ENCODE measurements at regions not wholly inside any gene's neighbourhood (a gene's known extent, or its start where the extent isn't known, plus 50 kb on each side); places are given as distances from the start of the nearest gene placed in this dataset.

DNA sequence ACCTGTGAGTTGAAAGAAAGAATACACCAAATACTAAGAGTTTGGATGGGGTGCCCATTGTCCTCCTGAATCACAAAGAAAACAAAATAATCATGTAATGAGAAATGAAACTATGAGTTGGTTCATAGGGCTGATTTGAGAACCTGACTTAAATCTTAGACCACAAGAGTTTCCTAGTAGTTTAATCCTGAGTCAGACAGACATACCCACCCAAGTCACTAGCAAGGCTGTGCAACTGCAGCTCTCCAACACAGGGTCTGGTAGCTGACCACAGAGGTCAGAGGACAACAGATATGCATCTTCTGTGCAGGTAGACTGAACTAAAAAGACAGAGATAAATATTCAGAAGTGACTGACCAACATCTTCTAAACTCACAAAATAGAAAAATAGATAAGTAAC is 296.3 kb upstream of the TMCO5A start:
- intact Hi-C loops (cut with micrococcal nuclease) = no loop called here
- ATAC-seq = no peak
- no peak for DNase-seq

DNA sequence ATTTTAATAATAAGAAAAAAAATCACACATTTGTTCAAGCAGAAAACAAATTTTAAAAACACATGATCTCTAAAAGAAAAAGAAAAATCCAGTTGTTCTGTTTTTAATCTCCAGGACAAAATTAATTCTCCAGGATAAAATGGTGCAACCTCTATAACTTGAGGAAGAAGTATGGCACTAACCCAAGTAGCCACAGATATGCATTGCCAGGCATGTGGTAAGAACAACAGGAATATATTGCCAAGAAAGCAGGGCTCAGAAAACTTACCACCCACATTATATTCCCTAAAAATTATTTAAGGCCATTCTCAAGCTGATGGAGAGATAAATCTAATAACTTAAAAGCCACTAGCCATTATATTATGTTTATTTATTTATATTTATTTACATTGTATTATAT is 295.7 kb upstream of the TMCO5A start:
- intact Hi-C loops (cut with micrococcal nuclease) = no loop called here
- DNase-seq = no peak
- ATAC-seq = no peak

DNA sequence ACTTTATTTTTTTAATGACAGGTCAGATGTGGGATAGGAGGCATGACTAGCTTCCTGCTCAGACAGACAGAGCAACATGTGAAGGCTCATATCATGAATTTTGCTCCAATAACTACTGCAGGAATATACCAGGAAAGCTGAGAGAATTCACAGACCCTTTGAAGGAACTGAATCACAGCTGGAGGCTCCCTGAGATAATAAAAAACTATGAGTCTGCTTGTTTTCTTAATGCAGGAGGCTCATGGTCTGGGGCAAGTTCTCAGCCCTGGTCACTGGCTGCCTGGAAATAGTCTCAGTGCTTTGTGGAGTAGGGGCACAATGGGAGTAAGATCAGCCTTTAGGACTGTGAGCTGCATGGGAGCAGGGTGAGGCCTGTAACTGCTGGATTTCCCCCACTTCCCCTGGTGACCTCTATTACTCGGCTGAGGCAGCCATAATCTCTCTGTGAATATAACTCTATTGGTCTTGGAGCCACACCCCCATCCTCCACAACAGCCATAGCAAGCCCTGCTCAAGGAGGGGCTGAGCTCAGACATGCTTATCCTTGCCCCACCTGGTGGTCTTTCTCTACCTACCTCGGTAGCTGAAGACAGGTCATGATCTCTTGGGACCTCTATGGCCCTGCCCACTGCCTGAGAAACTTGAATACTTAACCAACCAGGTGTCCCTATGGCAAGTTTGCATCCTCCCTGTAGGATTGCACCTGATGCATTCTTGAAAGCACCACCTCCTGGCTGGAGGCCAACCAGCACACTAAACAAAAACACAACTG is 281.6 kb upstream of the TMCO5A start:
- DNase-seq (no peak), ATAC-seq (no peak)
- intact Hi-C loops (cut with micrococcal nuclease) = no loop called here

GRCh38 chr15:37678124-37678523 is 256.3 kb upstream of the TMCO5A start:
- intact Hi-C loops (cut with micrococcal nuclease) = no loop called here
- no peak for ATAC-seq
- DNase-seq = no peak

DNA sequence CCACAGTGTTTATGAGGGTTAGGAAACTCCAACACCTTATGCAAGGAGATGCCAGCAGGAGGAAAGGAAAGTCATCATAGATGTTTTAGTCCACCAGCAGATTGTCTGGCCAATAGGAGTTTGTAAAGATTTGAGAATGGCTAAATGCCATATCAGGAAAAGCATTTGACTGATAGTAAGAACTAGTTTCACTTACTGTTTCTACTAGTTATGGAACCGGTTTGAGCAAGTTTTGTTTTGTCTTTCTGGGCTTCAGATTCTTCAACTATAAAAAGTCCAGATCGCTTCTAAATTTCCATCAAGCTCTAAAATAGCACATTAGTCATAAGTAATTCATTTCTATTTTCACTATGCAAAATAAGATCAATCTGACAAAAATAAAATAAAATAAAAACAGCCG is 254.8 kb upstream of the TMCO5A start:
- DNase-seq (no peak), ATAC-seq (no peak)
- intact Hi-C loops (cut with micrococcal nuclease) = no loop called here

DNA sequence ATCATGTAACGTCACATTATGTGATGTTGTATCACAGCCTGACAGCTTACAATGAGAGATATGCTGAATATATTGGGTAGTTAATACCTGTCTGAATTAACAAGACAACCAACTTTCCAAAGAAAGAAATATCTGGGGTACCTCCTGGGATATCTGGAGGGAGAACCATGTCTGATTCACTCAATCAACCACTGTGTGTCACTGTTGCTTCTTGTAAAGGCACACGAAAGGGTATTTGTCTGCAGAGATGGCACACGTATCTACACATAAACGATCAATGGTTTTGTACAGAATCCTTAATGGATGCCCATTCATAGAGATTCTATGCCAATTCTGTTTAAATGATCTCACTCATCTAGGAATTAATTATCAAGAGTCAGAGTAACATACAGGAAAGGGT is 252.1 kb upstream of the TMCO5A start:
- no peak for ATAC-seq
- intact Hi-C loops (cut with micrococcal nuclease) = no loop called here

GRCh38 chr15:37691911-37692310 is 242.5 kb upstream of the TMCO5A start:
- ATAC-seq (no peak), DNase-seq (no peak)
- intact Hi-C loops (cut with micrococcal nuclease) = no loop called here

More for the DNA sequence above, 252.1 kb upstream of the TMCO5A start:
- DNase-seq = no peak

- intact Hi-C loops (cut with micrococcal nuclease) = no loop called here
- no peak for ATAC-seq
Observed at GRCh38 chr15:37693926-37694325, 240.5 kb upstream of the TMCO5A start.

GRCh38 chr15:37695719-37696118 is 238.7 kb upstream of the TMCO5A start:
- ATAC-seq = no peak
- intact Hi-C loops (cut with micrococcal nuclease) = no loop called here
- no peak for DNase-seq

More at GRCh38 chr15:37693926-37694325, 240.5 kb upstream of the TMCO5A start:
- no peak for DNase-seq

- DNase-seq (no peak), ATAC-seq (no peak)
- intact Hi-C loops (cut with micrococcal nuclease) = no loop called here
Observed at GRCh38 chr15:37698679-37699078, 235.8 kb upstream of the TMCO5A start.

- intact Hi-C loops (cut with micrococcal nuclease) = no loop called here
- ATAC-seq = no peak
- no peak for DNase-seq
Observed at GRCh38 chr15:37701230-37701629, 233.2 kb upstream of the TMCO5A start.

- ATAC-seq (no peak), DNase-seq (no peak)
- intact Hi-C loops (cut with micrococcal nuclease) = no loop called here
Observed at GRCh38 chr15:37709669-37710068, 224.8 kb upstream of the TMCO5A start.

DNA sequence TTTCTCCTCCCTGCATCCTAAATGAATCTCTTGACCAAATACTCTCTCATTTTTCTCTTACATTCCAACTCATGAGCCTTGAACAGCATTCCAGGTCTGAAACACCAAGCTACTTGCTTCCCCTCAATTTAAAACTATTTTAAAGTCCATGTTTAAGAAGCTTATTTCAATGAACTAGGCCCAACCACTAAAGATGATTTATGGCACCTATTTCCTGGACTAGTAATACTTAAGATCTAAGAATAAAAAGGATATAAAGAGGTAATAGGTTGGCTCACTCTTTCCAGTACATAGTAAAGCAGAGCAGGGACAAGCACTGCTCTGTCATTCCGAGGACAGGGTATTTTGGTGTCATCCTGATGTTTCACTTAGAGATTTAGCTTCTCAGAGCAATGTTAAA is 219.3 kb upstream of the TMCO5A start:
- ATAC-seq = no peak
- intact Hi-C loops (cut with micrococcal nuclease) = no loop called here
- DNase-seq = no peak

DNA sequence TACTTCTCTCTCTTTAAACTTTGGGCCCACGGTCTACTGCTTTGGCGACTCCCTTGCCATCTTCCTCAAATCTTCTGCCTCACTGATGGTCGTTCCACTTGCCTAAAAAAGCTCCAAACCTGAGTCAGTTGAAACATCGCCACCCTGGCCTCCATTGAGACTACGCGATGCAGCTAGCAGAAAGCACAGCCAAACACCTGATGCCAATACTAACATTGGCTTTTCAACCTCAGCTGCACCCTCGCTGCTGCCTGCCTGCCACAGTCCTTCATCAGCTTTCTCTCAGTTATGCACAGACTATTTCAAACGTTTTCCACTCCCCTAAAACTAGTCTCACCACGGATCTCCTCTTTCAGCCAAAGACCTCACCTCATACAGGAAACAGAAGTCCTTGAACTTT is 214.2 kb upstream of the TMCO5A start:
- no peak for DNase-seq
- intact Hi-C loops (cut with micrococcal nuclease) = no loop called here
- no peak for ATAC-seq

DNA sequence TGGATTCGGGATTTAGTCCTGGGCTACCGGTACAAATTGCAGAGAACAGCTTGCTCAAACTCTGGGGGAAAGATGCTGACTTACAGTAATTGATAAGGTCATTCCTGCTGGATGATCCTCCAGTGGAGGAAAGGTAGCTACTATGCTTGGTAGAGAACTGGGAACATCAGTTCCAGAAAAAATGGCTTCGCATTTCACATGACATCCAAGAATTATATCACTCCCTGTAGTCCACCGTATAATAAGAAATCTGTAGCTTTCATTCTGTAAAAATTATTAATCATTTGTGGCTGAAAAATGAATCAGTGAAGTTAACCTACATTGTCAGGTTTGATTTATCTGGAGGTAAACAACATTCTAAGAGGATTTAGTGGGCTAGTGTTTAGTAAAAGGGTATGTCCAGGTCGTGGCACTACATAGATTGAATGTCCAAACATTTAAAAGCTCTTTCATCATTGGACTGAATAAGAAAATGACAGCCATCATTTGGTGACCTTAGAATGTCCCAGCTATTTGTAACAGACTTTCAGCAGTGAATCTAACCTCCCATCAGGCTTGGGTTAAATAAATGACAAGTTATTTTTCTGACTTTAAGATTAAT is 203.2 kb upstream of the TMCO5A start:
- no peak for ATAC-seq
- intact Hi-C loops (cut with micrococcal nuclease) = no loop called here
- no peak for DNase-seq

- intact Hi-C loops (cut with micrococcal nuclease) = no loop called here
- no peak for DNase-seq
- ATAC-seq = no peak
Observed at GRCh38 chr15:37733628-37734027, 200.8 kb upstream of the TMCO5A start.

- intact Hi-C loops (cut with micrococcal nuclease) = no loop called here
Observed at GRCh38 chr15:37740623-37741141, 193.8 kb upstream of the TMCO5A start.

DNA sequence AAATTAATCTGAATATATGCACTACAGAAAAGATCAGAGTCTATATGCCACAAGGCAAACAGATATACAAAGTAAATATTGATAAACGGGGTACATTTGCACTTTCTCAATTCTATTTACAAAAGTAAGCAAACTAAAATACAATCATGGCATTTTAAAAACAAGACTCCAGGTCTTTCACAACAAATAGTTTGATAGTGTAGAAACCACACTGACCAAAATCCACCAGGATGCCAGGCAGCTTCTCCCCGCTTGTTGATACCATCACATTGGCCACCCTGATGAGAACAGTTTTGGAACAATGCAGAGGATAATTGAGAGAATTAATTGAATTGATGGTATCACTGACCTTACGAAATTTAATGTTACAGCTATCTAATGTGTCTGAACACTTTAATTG is 190.6 kb upstream of the TMCO5A start:
- intact Hi-C loops (cut with micrococcal nuclease) = no loop called here
- ATAC-seq (no peak), DNase-seq (no peak)

More at GRCh38 chr15:37740623-37741141, 193.8 kb upstream of the TMCO5A start:
- ATAC-seq (no peak), DNase-seq (no peak)

DNA sequence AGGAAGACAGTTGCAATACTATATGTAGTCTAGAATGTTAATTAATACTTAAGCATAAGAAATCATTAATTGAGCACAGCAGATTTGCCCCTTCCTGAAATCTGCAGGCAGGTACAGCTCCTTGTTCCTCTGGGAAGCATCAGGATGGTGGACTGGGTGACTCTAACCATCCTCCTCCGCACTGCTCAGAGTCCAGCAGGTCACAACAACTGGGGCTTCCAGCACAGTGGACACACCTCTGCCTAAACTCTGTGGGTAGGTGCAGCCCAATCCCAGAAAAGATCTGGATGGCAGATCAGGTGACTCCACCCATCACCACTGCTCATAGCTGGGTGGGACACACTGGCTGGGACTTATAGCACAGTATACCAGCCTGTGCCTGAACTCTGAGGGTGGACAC is 189.9 kb upstream of the TMCO5A start:
- intact Hi-C loops (cut with micrococcal nuclease) = no loop called here
- ATAC-seq (no peak), DNase-seq (no peak)

DNA sequence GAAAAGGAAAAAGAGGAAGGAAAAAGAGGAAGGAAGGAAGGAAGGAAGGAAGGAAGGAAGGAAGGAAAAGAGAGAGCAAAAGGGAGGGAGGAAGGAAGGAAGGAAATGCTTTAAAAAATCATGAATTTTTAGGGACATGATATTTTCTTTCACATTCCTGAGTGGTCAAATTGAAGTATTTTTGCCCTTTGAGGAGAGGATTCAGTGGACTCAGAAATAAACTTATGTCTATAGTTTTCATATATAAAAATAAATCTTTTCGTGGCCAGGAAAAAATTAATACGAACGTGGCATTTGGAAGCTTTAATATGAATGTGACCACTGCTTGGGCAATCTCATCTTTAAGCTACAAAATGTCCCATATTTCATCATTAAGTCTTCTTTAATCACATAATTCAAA is 183.0 kb upstream of the TMCO5A start:
- no peak for DNase-seq
- intact Hi-C loops (cut with micrococcal nuclease) = no loop called here
- ATAC-seq = no peak

- DNase-seq = no peak
- no peak for ATAC-seq
- intact Hi-C loops (cut with micrococcal nuclease) = no loop called here
Observed at GRCh38 chr15:37756407-37756806, 178.0 kb upstream of the TMCO5A start.
